ENCODE measurements at regions not wholly inside any gene's neighbourhood (a gene's known extent, or its start where the extent isn't known, plus 50 kb on each side); places are given as distances from the start of the nearest gene placed in this dataset.

DNA sequence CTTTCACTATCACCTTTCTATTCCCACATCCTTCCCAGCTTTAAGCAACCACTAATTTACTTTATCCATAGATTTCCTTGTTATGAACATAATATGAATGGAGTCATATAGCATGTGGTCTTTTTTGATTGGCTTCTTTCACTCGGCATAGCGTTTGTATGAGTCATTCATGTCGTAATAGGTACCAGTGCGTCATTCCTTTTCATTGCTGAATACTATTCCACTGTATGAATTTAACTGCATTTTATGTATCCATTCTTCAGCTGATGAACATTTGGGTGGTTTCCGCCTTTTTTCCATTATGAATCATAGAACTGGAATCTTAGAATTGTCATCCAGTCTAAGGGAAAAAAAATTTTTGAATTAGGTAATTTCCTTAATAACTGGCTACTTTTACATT is 411.3 kb upstream of the AUTS2 start:
- TF ChIP-seq FOXP2 (optimal IDR thresholded peaks at IDR 0.05; ENCODE audit: borderline replicate concordance, extremely low read depth, extremely low read length, insufficient read depth) (no peak), POLR2AphosphoS5 (IDR thresholded peaks at IDR 0.05; ENCODE audit: low read depth, low read length) (no peak), SIN3A (IDR thresholded peaks at IDR 0.05; ENCODE audit: borderline replicate concordance, insufficient read depth, low read length) (no peak), TAF1 (IDR thresholded peaks at IDR 0.05; ENCODE audit: borderline replicate concordance, insufficient read depth, low read length) (no peak)
- TF ChIP-seq, protein P1, sequence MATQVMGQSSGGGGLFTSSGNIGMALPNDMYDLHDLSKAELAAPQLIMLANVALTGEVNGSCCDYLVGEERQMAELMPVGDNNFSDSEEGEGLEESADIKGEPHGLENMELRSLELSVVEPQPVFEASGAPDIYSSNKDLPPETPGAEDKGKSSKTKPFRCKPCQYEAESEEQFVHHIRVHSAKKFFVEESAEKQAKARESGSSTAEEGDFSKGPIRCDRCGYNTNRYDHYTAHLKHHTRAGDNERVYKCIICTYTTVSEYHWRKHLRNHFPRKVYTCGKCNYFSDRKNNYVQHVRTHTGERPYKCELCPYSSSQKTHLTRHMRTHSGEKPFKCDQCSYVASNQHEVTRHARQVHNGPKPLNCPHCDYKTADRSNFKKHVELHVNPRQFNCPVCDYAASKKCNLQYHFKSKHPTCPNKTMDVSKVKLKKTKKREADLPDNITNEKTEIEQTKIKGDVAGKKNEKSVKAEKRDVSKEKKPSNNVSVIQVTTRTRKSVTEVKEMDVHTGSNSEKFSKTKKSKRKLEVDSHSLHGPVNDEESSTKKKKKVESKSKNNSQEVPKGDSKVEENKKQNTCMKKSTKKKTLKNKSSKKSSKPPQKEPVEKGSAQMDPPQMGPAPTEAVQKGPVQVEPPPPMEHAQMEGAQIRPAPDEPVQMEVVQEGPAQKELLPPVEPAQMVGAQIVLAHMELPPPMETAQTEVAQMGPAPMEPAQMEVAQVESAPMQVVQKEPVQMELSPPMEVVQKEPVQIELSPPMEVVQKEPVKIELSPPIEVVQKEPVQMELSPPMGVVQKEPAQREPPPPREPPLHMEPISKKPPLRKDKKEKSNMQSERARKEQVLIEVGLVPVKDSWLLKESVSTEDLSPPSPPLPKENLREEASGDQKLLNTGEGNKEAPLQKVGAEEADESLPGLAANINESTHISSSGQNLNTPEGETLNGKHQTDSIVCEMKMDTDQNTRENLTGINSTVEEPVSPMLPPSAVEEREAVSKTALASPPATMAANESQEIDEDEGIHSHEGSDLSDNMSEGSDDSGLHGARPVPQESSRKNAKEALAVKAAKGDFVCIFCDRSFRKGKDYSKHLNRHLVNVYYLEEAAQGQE (IDR thresholded peaks at IDR 0.05; ENCODE audit: insufficient read depth in 1 of 2, low read depth in 2 of 2, low read length in 2 of 2): no peak

DNA sequence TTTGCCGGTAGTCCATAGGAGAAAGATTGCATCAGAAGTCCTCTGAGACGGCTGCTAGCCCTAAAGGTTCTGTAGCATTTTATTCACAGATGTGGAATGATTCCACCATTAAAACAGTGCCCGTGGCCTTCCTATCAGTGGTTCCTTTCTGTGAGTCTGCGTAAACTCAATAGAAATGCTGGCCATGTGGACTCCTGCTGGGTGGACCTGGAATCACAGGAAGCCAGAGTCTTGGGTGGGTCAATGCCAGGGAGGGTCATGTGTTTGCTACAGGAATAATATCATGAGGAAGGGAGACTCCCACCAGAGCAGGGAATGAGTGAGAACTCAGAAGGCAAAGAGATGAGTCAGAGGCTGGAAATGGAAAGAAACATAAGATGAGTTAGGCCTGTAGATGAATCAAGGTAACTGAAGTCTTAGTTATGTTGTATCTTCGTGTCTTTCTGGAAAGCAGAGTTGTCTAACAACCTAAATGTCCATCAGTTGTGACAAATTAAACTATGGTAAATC is 410.4 kb upstream of the AUTS2 start:
- TF ChIP-seq POLR2AphosphoS5 (IDR thresholded peaks at IDR 0.05; ENCODE audit: low read depth, low read length): no peak
- TF ChIP-seq SIN3A (IDR thresholded peaks at IDR 0.05; ENCODE audit: borderline replicate concordance, insufficient read depth, low read length): no peak
- TF ChIP-seq, protein P1 (IDR thresholded peaks at IDR 0.05; ENCODE audit: insufficient read depth in 1 of 2, low read depth in 2 of 2, low read length in 2 of 2): no peak
- no peak for TF ChIP-seq TAF1 (IDR thresholded peaks at IDR 0.05; ENCODE audit: borderline replicate concordance, insufficient read depth, low read length)
- no peak for TF ChIP-seq FOXP2 (optimal IDR thresholded peaks at IDR 0.05; ENCODE audit: borderline replicate concordance, extremely low read depth, extremely low read length, insufficient read depth)

DNA sequence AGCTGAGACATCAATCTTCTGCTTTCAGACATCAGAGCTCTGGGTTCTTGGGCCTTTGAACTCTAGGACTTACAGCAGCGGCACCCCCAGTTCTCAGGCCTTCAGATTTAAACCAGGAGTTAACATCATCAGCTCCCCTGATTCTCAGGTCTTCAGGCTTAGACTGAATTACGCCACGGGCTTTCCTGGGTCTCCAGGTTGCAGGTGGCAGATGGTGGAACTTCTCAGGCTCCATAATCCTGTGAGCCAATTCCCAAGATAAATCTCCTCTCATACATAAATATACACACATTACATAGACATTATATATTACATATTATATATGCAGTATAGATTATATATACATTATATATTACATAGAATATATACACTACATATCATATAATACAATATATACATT is 408.9 kb upstream of the AUTS2 start:
- TF ChIP-seq POLR2AphosphoS5 (IDR thresholded peaks at IDR 0.05; ENCODE audit: low read depth, low read length): no peak
- no peak for TF ChIP-seq TAF1 (IDR thresholded peaks at IDR 0.05; ENCODE audit: borderline replicate concordance, insufficient read depth, low read length)
- no peak for TF ChIP-seq FOXP2 (optimal IDR thresholded peaks at IDR 0.05; ENCODE audit: borderline replicate concordance, extremely low read depth, extremely low read length, insufficient read depth)

DNA sequence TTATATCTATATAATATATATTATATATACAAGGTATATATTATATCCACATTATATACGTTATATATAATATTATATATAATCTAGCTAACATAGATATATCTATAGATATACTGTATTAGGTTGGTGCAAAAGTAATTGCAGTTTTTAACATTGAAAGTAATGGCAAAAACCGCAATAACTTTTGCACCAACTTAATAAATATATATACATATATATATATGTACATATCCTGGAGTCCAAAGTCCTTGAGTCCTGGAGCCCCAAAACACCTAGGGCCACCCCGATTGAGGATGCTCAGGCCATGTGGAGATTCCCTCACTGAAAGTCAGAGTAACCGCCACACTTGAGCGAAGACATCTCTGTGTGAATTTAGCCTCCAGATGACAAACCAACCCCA is 408.2 kb upstream of the AUTS2 start:
- TF ChIP-seq POLR2AphosphoS5 (IDR thresholded peaks at IDR 0.05; ENCODE audit: low read depth, low read length): no peak
- no peak for TF ChIP-seq SIN3A (IDR thresholded peaks at IDR 0.05; ENCODE audit: borderline replicate concordance, insufficient read depth, low read length)
- TF ChIP-seq, protein P1 (IDR thresholded peaks at IDR 0.05; ENCODE audit: insufficient read depth in 1 of 2, low read depth in 2 of 2, low read length in 2 of 2): no peak
- no peak for TF ChIP-seq FOXP2 (optimal IDR thresholded peaks at IDR 0.05; ENCODE audit: borderline replicate concordance, extremely low read depth, extremely low read length, insufficient read depth)
- TF ChIP-seq TAF1 (IDR thresholded peaks at IDR 0.05; ENCODE audit: borderline replicate concordance, insufficient read depth, low read length): no peak

DNA sequence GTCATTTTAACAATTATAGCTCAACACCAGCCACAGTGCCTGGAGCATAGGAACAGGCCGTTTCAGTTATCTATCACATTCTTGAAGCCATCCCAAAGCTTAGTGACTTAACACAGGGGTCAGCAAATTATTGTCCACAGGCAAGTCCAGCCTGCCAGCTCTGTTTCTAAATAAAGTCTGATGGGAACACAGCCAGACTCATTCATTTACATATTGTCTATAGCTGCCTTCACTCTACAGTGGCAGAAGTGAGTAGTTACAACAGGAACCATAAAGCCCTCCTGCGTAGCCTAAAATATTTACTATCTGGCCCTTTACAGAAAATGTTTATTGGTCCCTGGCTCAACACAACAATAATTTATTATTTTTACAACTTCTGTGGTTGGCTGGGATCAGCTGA is 407.5 kb upstream of the AUTS2 start:
- TF ChIP-seq, protein P1 (IDR thresholded peaks at IDR 0.05; ENCODE audit: insufficient read depth in 1 of 2, low read depth in 2 of 2, low read length in 2 of 2): no peak
- TF ChIP-seq POLR2AphosphoS5 (IDR thresholded peaks at IDR 0.05; ENCODE audit: low read depth, low read length) (no peak), FOXP2 (optimal IDR thresholded peaks at IDR 0.05; ENCODE audit: borderline replicate concordance, extremely low read depth, extremely low read length, insufficient read depth) (no peak), TAF1 (IDR thresholded peaks at IDR 0.05; ENCODE audit: borderline replicate concordance, insufficient read depth, low read length) (no peak), SIN3A (IDR thresholded peaks at IDR 0.05; ENCODE audit: borderline replicate concordance, insufficient read depth, low read length) (no peak)

Measured in PFSK-1 (cell line).